Glutamatergic neuron (in vitro differentiated cells): ENCODE measurements at regions not wholly inside any gene's neighbourhood (a gene's known extent, or its start where the extent isn't known, plus 50 kb on each side); places are given as distances from the start of the nearest gene placed in this dataset.

Experiments
- DNase-seq: peaks from one replicate; pipeline ENCODE4 v3.0.0; 2022
- H3K27ac Mint-ChIP-seq: one replicate; pipeline ENCODE4 v1.8.0; 2020; ENCODE audit warnings: mild to moderate bottlenecking, mixed read lengths, inconsistent platforms; ENCODE audit not compliant: unreplicated experiment
- H3K27me3 Mint-ChIP-seq: one replicate; pipeline ENCODE4 v1.8.0; 2020; ENCODE audit warnings: mild to moderate bottlenecking, moderate library complexity, mixed read lengths, inconsistent platforms; ENCODE audit not compliant: unreplicated experiment
- H3K36me3 Mint-ChIP-seq: one replicate; pipeline ENCODE4 v1.8.0; 2020; ENCODE audit warnings: mild to moderate bottlenecking, mixed read lengths, inconsistent platforms; ENCODE audit not compliant: unreplicated experiment
- H3K4me1 Mint-ChIP-seq: one replicate; pipeline ENCODE4 v1.8.0; 2020; ENCODE audit warnings: mild to moderate bottlenecking, low read depth, mixed read lengths, inconsistent platforms; ENCODE audit not compliant: unreplicated experiment
- H3K4me3 Mint-ChIP-seq: one replicate; pipeline ENCODE4 v1.8.0; 2020; ENCODE audit warnings: mild to moderate bottlenecking, mixed read lengths, inconsistent platforms; ENCODE audit not compliant: unreplicated experiment
- H3K9me3 Mint-ChIP-seq: one replicate; pipeline ENCODE4 v1.8.0; 2020; ENCODE audit warnings: mild to moderate bottlenecking, moderate library complexity, mixed read lengths, inconsistent platforms; ENCODE audit not compliant: unreplicated experiment
- TF ChIP-seq, protein P1 (sequence below): fragments of 200-600 bp; sonication (generic); IDR thresholded peaks from one replicate; pipeline ENCODE4 v1.5.0; 2021; ENCODE audit not compliant: partially characterized antibody, unreplicated experiment

- peaks cover 3% of the 10 kb centered on the region for H3K9me3 Mint-ChIP-seq
- peaks cover 7% of the 10 kb centered on the region for H3K27me3 Mint-ChIP-seq
- no peak overlapping the region for H3K27ac Mint-ChIP-seq
- TF ChIP-seq, protein P1, sequence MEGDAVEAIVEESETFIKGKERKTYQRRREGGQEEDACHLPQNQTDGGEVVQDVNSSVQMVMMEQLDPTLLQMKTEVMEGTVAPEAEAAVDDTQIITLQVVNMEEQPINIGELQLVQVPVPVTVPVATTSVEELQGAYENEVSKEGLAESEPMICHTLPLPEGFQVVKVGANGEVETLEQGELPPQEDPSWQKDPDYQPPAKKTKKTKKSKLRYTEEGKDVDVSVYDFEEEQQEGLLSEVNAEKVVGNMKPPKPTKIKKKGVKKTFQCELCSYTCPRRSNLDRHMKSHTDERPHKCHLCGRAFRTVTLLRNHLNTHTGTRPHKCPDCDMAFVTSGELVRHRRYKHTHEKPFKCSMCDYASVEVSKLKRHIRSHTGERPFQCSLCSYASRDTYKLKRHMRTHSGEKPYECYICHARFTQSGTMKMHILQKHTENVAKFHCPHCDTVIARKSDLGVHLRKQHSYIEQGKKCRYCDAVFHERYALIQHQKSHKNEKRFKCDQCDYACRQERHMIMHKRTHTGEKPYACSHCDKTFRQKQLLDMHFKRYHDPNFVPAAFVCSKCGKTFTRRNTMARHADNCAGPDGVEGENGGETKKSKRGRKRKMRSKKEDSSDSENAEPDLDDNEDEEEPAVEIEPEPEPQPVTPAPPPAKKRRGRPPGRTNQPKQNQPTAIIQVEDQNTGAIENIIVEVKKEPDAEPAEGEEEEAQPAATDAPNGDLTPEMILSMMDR = no peak
- peaks cover 21% of the 10 kb centered on the region for H3K4me1 Mint-ChIP-seq
- H3K36me3 Mint-ChIP-seq = peaks cover 4% of the 10 kb centered on the region
- DNase-seq = no peak
- peak overlapping the region; percentile 17 for H3K4me3 Mint-ChIP-seq
Measured at GRCh38 chr3:44020143-44020542, 221.5 kb upstream of the TOPAZ1 start.

DNA sequence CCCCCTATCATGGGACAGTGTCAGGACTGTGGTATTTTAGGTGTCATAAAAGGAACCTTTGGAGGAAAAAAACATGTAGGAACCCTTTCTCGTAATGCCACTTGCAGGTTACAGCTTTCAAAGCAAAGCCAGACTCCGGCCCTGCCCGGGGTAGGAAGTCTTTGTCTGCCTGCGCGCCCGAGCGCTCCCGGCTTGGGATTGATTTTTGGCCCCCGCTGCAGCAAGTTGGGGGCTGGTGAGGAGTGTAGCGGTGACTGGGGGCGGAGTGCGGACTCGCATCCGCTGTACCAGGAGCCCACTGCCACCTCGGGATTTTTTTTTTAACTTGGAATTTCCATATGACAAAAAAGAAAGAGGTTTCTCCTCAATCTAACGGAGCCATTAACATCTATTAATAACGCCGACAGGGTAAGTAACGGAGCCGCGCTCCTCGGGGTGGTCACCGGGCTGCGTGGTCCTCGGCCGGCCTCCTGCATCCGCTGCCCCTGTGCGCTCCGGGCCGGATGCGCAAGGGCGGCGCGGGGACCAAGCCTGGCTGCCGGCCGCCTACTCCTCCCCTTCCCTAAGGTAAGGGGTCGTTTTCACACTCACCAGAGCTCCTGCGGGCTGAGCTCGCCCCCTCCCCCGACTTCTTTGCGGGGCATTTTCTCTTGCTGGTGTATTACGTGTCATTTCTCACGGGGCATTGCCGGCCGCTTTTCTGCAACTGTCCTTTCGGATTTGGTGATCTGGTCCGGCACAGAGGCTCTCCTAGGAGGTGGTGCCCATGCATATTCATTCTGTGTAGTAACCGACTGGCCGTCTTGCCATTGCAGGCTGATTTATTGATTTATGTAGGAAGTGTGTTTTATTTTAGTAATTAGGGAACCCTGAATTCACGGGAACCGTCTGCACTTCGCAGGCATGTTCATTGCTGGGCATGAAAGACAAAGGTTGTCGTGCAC lies 219.8 kb upstream of the TOPAZ1 start:
- peaks cover 29% of the 10 kb centered on the region for H3K4me1 Mint-ChIP-seq
- H3K4me3 Mint-ChIP-seq = peak overlapping the region; percentile 96
- peak; percentile 67 for DNase-seq
- peaks cover 3% of the 10 kb centered on the region for H3K9me3 Mint-ChIP-seq
- TF ChIP-seq, protein P1 = no peak
- peaks cover 8% of the 10 kb centered on the region for H3K27me3 Mint-ChIP-seq
- H3K27ac Mint-ChIP-seq = peak overlapping the region; percentile 84
- peaks cover 4% of the 10 kb centered on the region for H3K36me3 Mint-ChIP-seq

DNA sequence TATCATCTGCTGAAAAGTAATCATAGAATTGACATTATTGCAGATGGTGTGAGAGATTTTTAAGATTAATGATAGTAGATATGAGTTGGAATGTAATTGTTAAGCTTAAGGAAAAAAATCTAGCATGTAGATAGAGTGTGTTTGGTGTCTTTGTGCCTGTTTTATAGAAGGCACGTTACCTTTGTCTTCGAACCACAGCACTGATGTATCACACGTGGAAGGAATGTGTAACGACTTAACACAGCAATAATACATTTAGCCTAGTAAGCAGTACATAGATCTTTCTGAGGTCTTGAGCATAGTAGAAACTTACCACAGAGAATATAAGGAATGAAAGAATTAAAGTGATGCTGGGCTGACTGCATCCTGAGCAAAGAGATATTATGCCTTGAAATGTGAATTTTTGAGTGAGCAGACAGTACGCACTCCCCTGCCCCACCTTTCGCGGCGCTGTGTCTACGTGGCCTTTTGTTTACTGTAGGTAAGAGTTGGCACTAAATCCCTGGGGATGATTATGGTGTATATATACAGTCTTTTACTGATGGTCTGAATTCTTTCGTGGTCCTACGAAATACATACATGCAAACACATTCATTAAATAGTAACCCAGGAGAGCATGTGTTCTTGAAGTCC lies 217.6 kb upstream of the TOPAZ1 start:
- peaks cover 5% of the 10 kb centered on the region for H3K9me3 Mint-ChIP-seq
- H3K4me3 Mint-ChIP-seq = no peak overlapping the region
- peaks cover 27% of the 10 kb centered on the region for H3K4me1 Mint-ChIP-seq
- H3K36me3 Mint-ChIP-seq = peaks cover 4% of the 10 kb centered on the region
- H3K27ac Mint-ChIP-seq = peak overlapping the region; percentile 67
- no peak for DNase-seq
- peaks cover 11% of the 10 kb centered on the region for H3K27me3 Mint-ChIP-seq
- TF ChIP-seq, protein P1 = no peak

DNA sequence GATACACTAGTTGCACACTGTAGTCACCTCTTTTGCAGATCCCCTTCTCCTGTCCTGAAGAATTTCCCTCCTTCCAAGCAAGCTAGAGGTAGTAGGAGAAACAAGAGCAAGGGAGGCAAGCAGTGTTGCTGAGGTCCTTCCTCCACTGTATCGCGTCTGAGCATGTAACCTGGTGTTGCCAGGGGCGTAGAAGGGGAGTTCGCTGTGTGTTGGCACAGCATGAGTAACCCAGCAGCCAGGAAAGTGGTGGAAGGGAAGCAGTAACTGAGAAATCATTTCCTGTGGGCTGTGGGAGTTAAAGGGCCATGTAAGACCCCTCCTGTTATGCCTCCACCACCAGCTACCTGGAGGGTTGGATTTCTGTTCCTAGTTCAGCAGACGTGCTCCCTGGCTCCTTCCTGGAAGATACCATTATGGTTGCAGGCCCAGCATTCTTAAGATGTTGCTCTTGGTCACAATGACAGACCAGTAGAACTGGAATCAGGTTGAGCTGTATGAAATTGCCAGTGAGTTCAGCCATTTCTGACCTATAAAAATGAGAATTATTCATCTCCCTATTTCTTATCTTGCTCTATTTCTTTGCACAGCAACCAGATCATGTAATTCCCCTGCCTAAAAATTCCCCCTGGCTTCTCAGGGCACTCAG lies 215.3 kb upstream of the TOPAZ1 start:
- Mint-ChIP-seq H3K27ac (no peak overlapping the region), H3K27me3 (peaks cover 8% of the 10 kb centered on the region), H3K36me3 (peaks cover 4% of the 10 kb centered on the region), H3K4me3 (no peak overlapping the region), H3K4me1 (peaks cover 15% of the 10 kb centered on the region), H3K9me3 (peaks cover 5% of the 10 kb centered on the region)
- TF ChIP-seq, protein P1 = no peak
- DNase-seq = no peak
